HFFc6 (cell line): ENCODE measurements at regions not wholly inside any gene's neighbourhood (a gene's known extent, or its start where the extent isn't known, plus 50 kb on each side); places are given as distances from the start of the nearest gene placed in this dataset.

Source experiments
- DNase-seq: peaks from one replicate; pipeline ENCODE4 v3.0.0-alpha.2; 2018
- H3K27ac Mint-ChIP-seq: 2 replicates; pipeline ENCODE4 v1.8.0; 2020; ENCODE audit warnings: mild to moderate bottlenecking, mixed read lengths
- H3K27me3 Mint-ChIP-seq: 2 replicates; pipeline ENCODE4 v1.8.0; 2021; ENCODE audit warnings: mild to moderate bottlenecking, moderate library complexity, mixed read lengths; ENCODE audit not compliant: insufficient read depth
- H3K36me3 Mint-ChIP-seq: 2 replicates; pipeline ENCODE4 v1.8.0; 2021; ENCODE audit warnings: low read depth, mixed read lengths
- H3K4me1 Mint-ChIP-seq: 2 replicates; pipeline ENCODE4 v1.8.0; 2020; ENCODE audit warnings: low read depth, mixed read lengths
- H3K4me3 Mint-ChIP-seq: 2 replicates; pipeline ENCODE4 v1.8.0; 2020; ENCODE audit warnings: mild to moderate bottlenecking, moderate library complexity, mixed read lengths
- H3K9me3 Mint-ChIP-seq: 2 replicates; pipeline ENCODE4 v1.8.0; 2020; ENCODE audit warnings: mild to moderate bottlenecking, mixed read lengths
- CTCF ChIP-seq: fragments of 200-600 bp; sonication (generic); IDR thresholded peaks from 2 replicates; pipeline ENCODE4 v1.5.0; 2021; ENCODE audit warnings: antibody characterized with exemption, mild to moderate bottlenecking

DNA sequence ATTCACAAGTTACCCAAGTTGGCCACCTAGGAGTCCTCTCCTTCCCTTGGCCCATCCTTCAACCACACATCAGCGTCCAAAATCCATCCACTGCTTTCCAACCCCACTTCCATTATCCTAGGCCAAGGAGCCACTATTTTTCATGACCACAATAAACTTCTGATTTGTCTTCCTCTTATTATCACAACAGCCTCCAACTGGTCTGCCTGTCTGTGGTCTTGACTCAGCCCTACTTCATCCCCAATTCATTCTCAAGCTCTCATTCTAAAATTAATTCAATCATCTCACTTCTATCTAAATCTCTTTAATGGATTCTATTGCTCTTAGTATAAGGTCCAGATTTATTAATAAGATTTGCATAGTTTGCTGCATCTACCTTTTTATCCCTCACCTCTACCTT, 189.0 kb upstream of the PRDM1 start:
- H3K27me3 Mint-ChIP-seq = 0 out of 2 replicates have a peak, but pooled peaks cover 1% of the 10 kb centered on the region

GRCh38 chr6:105896821-105897095, 189.4 kb upstream of the PRDM1 start:
- Mint-ChIP-seq H3K4me3 (no peak overlapping the region), H3K27ac (no peak overlapping the region), H3K9me3 (no peaks in the 10 kb centered on the region), H3K27me3 (0 out of 2 replicates have a peak, but pooled peaks cover 1% of the 10 kb centered on the region), H3K36me3 (0 out of 2 replicates have a peak, but pooled peaks cover 4% of the 10 kb centered on the region), H3K4me1 (peaks cover 36% of the 10 kb centered on the region)
- DNase-seq = no peak
- no peak for TF ChIP-seq CTCF

More for the DNA sequence above, 189.0 kb upstream of the PRDM1 start:
- H3K36me3 Mint-ChIP-seq = 0 out of 2 replicates have a peak, but pooled peaks cover 4% of the 10 kb centered on the region
- no peak overlapping the region for H3K27ac Mint-ChIP-seq
- no peaks in the 10 kb centered on the region for H3K9me3 Mint-ChIP-seq
- no peak overlapping the region for H3K4me3 Mint-ChIP-seq
- no peak for DNase-seq
- H3K4me1 Mint-ChIP-seq = peaks cover 39% of the 10 kb centered on the region
- TF ChIP-seq CTCF = no peak

- Mint-ChIP-seq H3K4me3 (no peak overlapping the region), H3K36me3 (0 out of 2 replicates have a peak, but pooled peaks cover 4% of the 10 kb centered on the region), H3K27ac (no peak overlapping the region), H3K27me3 (0 out of 2 replicates have a peak, but pooled peaks cover 1% of the 10 kb centered on the region), H3K9me3 (no peaks in the 10 kb centered on the region), H3K4me1 (peaks cover 37% of the 10 kb centered on the region)
- no peak for DNase-seq
- no peak for TF ChIP-seq CTCF
Observed at GRCh38 chr6:105896052-105896820, 189.9 kb upstream of the PRDM1 start.

DNA sequence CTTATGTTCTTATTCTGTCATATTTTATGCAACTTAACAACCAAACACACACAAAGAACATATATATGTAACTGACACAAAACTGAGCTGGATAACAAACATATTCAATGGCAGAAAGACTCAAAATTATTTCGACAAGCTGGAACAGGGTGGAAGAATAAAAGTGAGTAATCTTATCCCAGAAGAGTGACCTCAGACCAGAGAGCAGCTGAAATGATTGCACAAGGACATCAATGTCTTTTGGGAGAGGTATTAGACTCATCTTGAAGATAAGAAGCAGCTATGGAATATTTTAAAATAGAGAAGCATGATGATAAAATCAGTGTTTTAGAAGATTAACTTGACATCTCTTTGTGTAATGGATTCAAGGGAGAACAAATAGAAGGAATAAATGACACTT, 191.6 kb upstream of the PRDM1 start:
- peaks cover 9% of the 10 kb centered on the region for H3K9me3 Mint-ChIP-seq
- H3K36me3 Mint-ChIP-seq = 0 out of 2 replicates have a peak, but pooled peaks cover 4% of the 10 kb centered on the region
- DNase-seq = no peak
- 0 out of 2 replicates have a peak, but pooled peaks cover 1% of the 10 kb centered on the region for H3K27me3 Mint-ChIP-seq
- H3K4me1 Mint-ChIP-seq = peaks cover 33% of the 10 kb centered on the region
- H3K27ac Mint-ChIP-seq = no peak overlapping the region
- no peak overlapping the region for H3K4me3 Mint-ChIP-seq
- no peak for TF ChIP-seq CTCF

- Mint-ChIP-seq H3K4me3 (no peak overlapping the region), H3K4me1 (peaks cover 33% of the 10 kb centered on the region), H3K27ac (no peak overlapping the region), H3K36me3 (0 out of 2 replicates have a peak, but pooled peaks cover under 1% of the 10 kb centered on the region), H3K9me3 (peaks cover 11% of the 10 kb centered on the region), H3K27me3 (0 out of 2 replicates have a peak, but pooled peaks cover 1% of the 10 kb centered on the region)
- no peak for TF ChIP-seq CTCF
- DNase-seq = no peak
Observed at GRCh38 chr6:105893741-105894140, 192.4 kb upstream of the PRDM1 start.
